NT2/D1 (cell line): ENCODE measurements at regions not wholly inside any gene's neighbourhood (a gene's known extent, or its start where the extent isn't known, plus 50 kb on each side); places are given as distances from the start of the nearest gene placed in this dataset.

ENCODE experiments used
- SUZ12 ChIP-seq: IDR thresholded peaks from 2 replicates; pipeline ENCODE4 v1.6.1; 2011; ENCODE audit not compliant: insufficient read length, insufficient read depth; ENCODE audit errors: extremely low read depth
- YY1 ChIP-seq: IDR thresholded peaks from 2 replicates; pipeline ENCODE4 v1.6.1; 2011; ENCODE audit not compliant: insufficient read length, insufficient read depth
- ZNF274 ChIP-seq: IDR thresholded peaks from 2 replicates; pipeline ENCODE4 v1.6.1; 2011; ENCODE audit warnings: mild to moderate bottlenecking, low read depth, low read length

DNA sequence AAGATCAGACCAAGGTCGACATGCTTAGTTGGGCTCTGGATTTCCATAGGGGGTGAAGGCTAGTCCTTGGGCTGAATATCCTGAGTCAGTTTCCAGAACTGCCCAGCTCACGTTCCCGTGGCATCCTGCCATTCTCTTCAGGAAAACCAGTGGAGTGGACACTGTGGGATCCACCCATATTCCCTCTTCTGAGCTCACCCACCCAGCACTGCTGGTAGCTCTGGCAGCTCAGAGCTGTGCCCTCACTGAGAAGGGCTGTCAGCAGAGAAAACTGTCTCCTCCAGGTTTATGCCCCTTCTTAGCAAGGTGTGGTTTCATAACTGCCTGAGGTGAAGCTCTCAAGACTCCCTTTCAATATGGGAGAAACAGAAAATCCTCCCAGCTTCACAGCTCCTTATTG, 111.7 kb downstream of the GGTLC2 start:
- no peak for TF ChIP-seq YY1
- no peak for TF ChIP-seq ZNF274
- TF ChIP-seq SUZ12, result no peak
